Gastrocnemius medialis (tissue), 4 donors: ENCODE measurements at regions not wholly inside any gene's neighbourhood (a gene's known extent, or its start where the extent isn't known, plus 50 kb on each side); places are given as distances from the start of the nearest gene placed in this dataset.

Experiments
- ATAC-seq, 2 donors: fragments of 150-250 bp; one replicate each; pipeline ENCODE4 v1.9.1; 2016
- DNase-seq, 2 donors: peaks; one replicate each; pipeline ENCODE4 v3.0.0-alpha.2; 2019
- H3K27ac ChIP-seq, 4 donors: fragments of 200-600 bp; sonication (generic); 1 replicate in 1 of 4; 2 replicates in 3 of 4; pipeline ENCODE4 v1.5.1; 2016 to 2018; ENCODE audit warnings: mild to moderate bottlenecking in 2 of 4, moderate library complexity in 1 of 4
- H3K27me3 ChIP-seq, 3 donors: fragments of 200-600 bp; sonication (generic) in 2 of 3; 1 replicate in 1 of 3; 2 replicates in 2 of 3; pipeline versions ENCODE4 v1.5.1 to v1.6.0; 2016 to 2019; ENCODE audit warnings: mild to moderate bottlenecking in 1 of 3, moderate library complexity in 1 of 3
- H3K36me3 ChIP-seq, 2 donors: fragments of 200-600 bp; sonication (generic) in 1 of 2; one replicate each; pipeline ENCODE4 v1.5.1; 2017 to 2018
- H3K4me1 ChIP-seq, 2 donors: fragments of 200-600 bp; sonication (generic) in 1 of 2; one replicate each; pipeline ENCODE4 v1.5.1; 2016 to 2017; ENCODE audit warnings: mild to moderate bottlenecking in 2 of 2
- H3K4me3 ChIP-seq, 4 donors: fragments of 200-600 bp; sonication (generic) in 3 of 4; 1 replicate in 1 of 4; 2 replicates in 3 of 4; pipeline ENCODE4 v1.5.1; 2016 to 2019; ENCODE audit warnings: mild to moderate bottlenecking in 2 of 4
- H3K9me3 ChIP-seq, 3 donors: fragments of 200-600 bp; sonication (generic) in 2 of 3; 1 replicate in 1 of 3; 2 replicates in 2 of 3; pipeline ENCODE4 v1.5.1; 2016 to 2019
- POLR2A ChIP-seq, 2 donors: fragments of 450-650 bp; IDR thresholded peaks; one replicate each; pipeline ENCODE4 v1.6.1; 2017; ENCODE audit warnings: antibody characterized with exemption in 2 of 2, mild to moderate bottlenecking in 2 of 2, moderate library complexity in 2 of 2
- in situ Hi-C, 4 donors: fragments of 200-750 bp; cut with MboI; loops; one replicate each; pipeline versions ENCODE4 v1.15.0 to v1.8.0; 2017; ENCODE audit warnings: low sequenced_read_pairs in 4 of 4
- intact Hi-C: fragments of 100-400 bp; cut with DNase I; formaldehyde crosslinking; loops from one replicate; pipeline ENCODE4 v1.15.1; 2023; ENCODE audit warnings: low total_unique reads
- TF ChIP-seq, protein P1 (sequence below), 5 experiments: fragments of 450-650 bp in 3 of 5; fragments of 200-600 bp in 2 of 5; sonication (generic) in 2 of 5; IDR thresholded peaks in 4 of 5; conservative IDR thresholded peaks in 1 of 5; 1 replicate in 4 of 5; 2 replicates in 1 of 5; pipeline ENCODE4 v1.5.1; 2016 to 2019; ENCODE audit warnings: antibody characterized with exemption in 5 of 5, mild to moderate bottlenecking in 3 of 5, moderate library complexity in 3 of 5

DNA sequence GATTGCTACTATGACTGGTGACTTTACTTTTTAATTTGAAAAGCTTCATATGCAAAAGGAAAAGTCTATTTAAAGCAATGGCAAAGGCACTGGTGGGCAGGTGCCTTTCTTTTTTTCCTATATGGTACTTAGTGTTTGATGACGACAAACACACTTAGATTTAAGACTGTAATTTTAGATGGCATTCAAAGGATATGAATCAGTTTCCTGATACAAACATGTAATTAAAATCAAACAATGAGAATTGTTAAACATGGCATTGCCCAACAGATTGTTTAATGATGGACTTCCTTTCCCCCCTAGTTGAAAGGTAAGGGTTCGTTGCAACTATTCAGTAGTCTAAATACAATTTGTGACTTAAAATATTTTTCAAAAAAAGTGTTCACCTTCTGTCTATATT is 106.5 kb upstream of the SEMA3C start:
- in situ Hi-C loops = no loop called here
- H3K27me3 ChIP-seq = no peaks in the 10 kb centered on the region
- no peaks in the 10 kb centered on the region for H3K4me1 ChIP-seq
- DNase-seq (no peak), ATAC-seq (no peak)
- H3K36me3 ChIP-seq = no peaks in the 10 kb centered on the region
- TF ChIP-seq POLR2A (IDR thresholded peaks at IDR 0.05) = no peak
- TF ChIP-seq, protein P1, sequence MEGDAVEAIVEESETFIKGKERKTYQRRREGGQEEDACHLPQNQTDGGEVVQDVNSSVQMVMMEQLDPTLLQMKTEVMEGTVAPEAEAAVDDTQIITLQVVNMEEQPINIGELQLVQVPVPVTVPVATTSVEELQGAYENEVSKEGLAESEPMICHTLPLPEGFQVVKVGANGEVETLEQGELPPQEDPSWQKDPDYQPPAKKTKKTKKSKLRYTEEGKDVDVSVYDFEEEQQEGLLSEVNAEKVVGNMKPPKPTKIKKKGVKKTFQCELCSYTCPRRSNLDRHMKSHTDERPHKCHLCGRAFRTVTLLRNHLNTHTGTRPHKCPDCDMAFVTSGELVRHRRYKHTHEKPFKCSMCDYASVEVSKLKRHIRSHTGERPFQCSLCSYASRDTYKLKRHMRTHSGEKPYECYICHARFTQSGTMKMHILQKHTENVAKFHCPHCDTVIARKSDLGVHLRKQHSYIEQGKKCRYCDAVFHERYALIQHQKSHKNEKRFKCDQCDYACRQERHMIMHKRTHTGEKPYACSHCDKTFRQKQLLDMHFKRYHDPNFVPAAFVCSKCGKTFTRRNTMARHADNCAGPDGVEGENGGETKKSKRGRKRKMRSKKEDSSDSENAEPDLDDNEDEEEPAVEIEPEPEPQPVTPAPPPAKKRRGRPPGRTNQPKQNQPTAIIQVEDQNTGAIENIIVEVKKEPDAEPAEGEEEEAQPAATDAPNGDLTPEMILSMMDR (IDR thresholded peaks at IDR 0.05 in 4 of 5, conservative IDR thresholded peaks at IDR 0.05 in 1 of 5) = no peak
- no peak overlapping the region for H3K27ac ChIP-seq
- intact Hi-C loops = no loop called here
- H3K4me3 ChIP-seq = no peak overlapping the region
- H3K9me3 ChIP-seq = no peaks in the 10 kb centered on the region

DNA sequence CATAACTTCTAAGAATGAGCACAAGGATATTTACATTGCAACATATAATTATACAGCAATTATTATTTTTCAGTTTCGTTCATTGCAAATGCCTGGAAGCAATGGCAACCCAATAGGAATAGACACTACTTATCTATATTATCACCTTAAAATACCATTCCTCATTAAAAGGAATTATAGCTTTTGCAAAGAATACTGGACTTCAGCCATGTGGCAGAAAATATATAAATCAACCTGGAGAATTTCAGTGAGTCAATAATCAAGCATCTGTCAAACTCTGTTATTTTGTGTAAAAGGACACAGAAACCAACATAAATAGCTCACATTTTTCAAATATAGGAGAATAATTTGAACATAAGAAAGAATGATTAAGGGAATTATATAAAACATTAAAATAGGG is 96.1 kb upstream of the SEMA3C start:
- in situ Hi-C loops = no loop called here
- Histone ChIP-seq H3K4me1 (no peaks in the 10 kb centered on the region), H3K36me3 (no peaks in the 10 kb centered on the region), H3K4me3 (no peak overlapping the region), H3K9me3 (peaks cover 0 to 6% (median 0%) of the 10 kb centered on the region in 3 donors), H3K27me3 (no peaks in the 10 kb centered on the region), H3K27ac (no peak overlapping the region)
- TF ChIP-seq POLR2A (IDR thresholded peaks at IDR 0.05) = no peak
- TF ChIP-seq, protein P1 (IDR thresholded peaks at IDR 0.05 in 4 of 5, conservative IDR thresholded peaks at IDR 0.05 in 1 of 5) = no peak
- DNase-seq (no peak), ATAC-seq (no peak)
- intact Hi-C loops = no loop called here

DNA sequence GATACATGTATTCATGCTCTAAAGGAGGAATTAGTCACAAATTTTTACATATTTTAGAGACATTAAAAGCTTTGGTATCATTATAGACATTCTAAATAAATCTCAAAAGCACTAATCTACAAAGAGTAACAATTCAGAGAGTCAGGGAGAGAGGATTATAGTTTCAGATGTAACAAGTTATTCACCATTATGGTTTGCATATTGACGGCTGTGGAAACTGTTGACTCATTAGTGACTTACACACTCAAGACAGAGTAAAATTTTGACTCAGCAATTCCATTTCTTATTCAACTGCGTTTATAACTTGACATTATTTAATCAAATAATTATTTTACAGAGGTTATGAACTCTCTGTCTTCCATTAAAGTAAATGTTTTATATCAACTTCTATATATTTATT is 95.4 kb upstream of the SEMA3C start:
- Histone ChIP-seq H3K27me3 (no peaks in the 10 kb centered on the region), H3K4me1 (no peaks in the 10 kb centered on the region), H3K36me3 (no peaks in the 10 kb centered on the region), H3K4me3 (no peak overlapping the region), H3K27ac (no peak overlapping the region), H3K9me3 (peaks cover 0 to 6% (median 0%) of the 10 kb centered on the region in 3 donors)
- TF ChIP-seq, protein P1 (IDR thresholded peaks at IDR 0.05 in 4 of 5, conservative IDR thresholded peaks at IDR 0.05 in 1 of 5) = no peak
- TF ChIP-seq POLR2A (IDR thresholded peaks at IDR 0.05) = no peak
- DNase-seq = no peak
- intact Hi-C loops (no loop called here), in situ Hi-C loops (no loop called here)
- ATAC-seq = no peak

DNA sequence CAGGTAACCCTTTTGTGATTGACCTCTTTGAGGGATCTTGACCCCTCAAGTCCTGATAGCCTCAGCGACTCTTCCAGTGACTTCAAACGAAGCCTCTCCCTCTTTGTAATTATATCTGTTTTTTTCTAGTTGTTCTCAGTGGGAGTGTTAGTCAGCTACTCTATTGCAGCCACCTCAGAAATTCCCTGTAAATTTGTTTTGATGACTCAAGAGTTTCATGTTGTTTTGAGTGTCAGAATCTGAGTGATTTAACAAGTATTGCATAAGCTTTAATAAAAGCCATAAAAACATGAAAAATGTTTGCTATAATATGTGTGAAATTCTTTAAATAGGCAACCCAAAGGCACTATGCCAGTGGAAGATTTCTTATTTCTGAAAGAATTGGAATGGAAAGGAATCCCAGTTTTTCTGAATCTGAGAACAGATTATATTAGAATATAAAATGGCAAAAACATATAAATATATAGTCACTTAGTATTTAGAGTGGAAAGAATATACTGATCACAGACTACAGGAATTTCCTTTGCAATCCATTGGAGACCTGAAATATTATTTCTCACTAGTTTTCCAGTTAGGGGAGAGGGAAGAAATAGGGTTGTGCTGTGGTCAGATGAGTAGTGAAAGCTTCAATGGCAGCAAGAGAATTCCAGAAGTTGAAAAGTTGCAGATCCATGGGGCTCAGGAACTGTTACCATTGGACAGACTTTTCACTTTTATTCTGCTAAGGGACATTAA is 94.4 kb upstream of the SEMA3C start:
- DNase-seq = no peak
- in situ Hi-C loops (no loop called here), intact Hi-C loops (no loop called here)
- ATAC-seq = peak in 1 of 2 donors; percentile 80
- Histone ChIP-seq H3K4me3 (no peak overlapping the region), H3K36me3 (no peaks in the 10 kb centered on the region), H3K27ac (peak overlapping the region in 3 of 4 donors; percentile 19 to 43 (median 39)), H3K9me3 (peaks cover 0 to 6% (median 0%) of the 10 kb centered on the region in 3 donors), H3K4me1 (no peaks in the 10 kb centered on the region), H3K27me3 (no peaks in the 10 kb centered on the region)
- TF ChIP-seq POLR2A (IDR thresholded peaks at IDR 0.05) = no peak
- TF ChIP-seq, protein P1 (IDR thresholded peaks at IDR 0.05 in 4 of 5, conservative IDR thresholded peaks at IDR 0.05 in 1 of 5) = no peak

- intact Hi-C loops (no loop called here), in situ Hi-C loops (no loop called here)
- Histone ChIP-seq H3K4me3 (no peak overlapping the region), H3K36me3 (no peaks in the 10 kb centered on the region), H3K27ac (no peak overlapping the region), H3K27me3 (no peaks in the 10 kb centered on the region), H3K9me3 (peaks cover 0 to 6% (median 0%) of the 10 kb centered on the region in 3 donors), H3K4me1 (no peaks in the 10 kb centered on the region)
- no peak for DNase-seq
- TF ChIP-seq, protein P1 (IDR thresholded peaks at IDR 0.05 in 4 of 5, conservative IDR thresholded peaks at IDR 0.05 in 1 of 5) = no peak
- TF ChIP-seq POLR2A (IDR thresholded peaks at IDR 0.05) = no peak
- no peak for ATAC-seq
Measured at GRCh38 chr7:81008901-81009300, 90.0 kb upstream of the SEMA3C start.
